GM21825 (cell line): ENCODE measurements at regions not wholly inside any gene's neighbourhood (a gene's known extent, or its start where the extent isn't known, plus 50 kb on each side); places are given as distances from the start of the nearest gene placed in this dataset.
"Not testable (repeated sequence)": the region's sequence is repeated elsewhere in the genome, so short reads cannot be mapped to it uniquely, and the experiment has no call there.

Experiments
- ATAC-seq: cut with Tn5 transposase; IDR thresholded peaks from one replicate; pipeline ENCODE4 v1.9.1; 2021; ENCODE audit warnings: mild to moderate bottlenecking, moderate library complexity; ENCODE audit not compliant: unreplicated experiment

- ATAC-seq: not testable (repeated sequence)
Observed at GRCh38 chr5:58308384-58308783, 151.5 kb downstream of the PLK2 start.

- ATAC-seq: no peak
Observed at GRCh38 chr5:58300346-58300895, 159.5 kb downstream of the PLK2 start.

GRCh38 chr5:58299256-58299655, 160.6 kb downstream of the PLK2 start:
- no peak for ATAC-seq

- no peak for ATAC-seq
Observed at GRCh38 chr5:58294598-58295305, 165.1 kb downstream of the PLK2 start.

GRCh38 chr5:58288275-58288674, 171.6 kb downstream of the PLK2 start:
- not testable (repeated sequence) for ATAC-seq

GRCh38 chr5:58286741-58287140, 173.1 kb downstream of the PLK2 start:
- ATAC-seq: no peak

- ATAC-seq: no peak
Observed at GRCh38 chr5:58285900-58286299, 174.0 kb downstream of the PLK2 start.

GRCh38 chr5:58284886-58285285, 175.0 kb downstream of the PLK2 start:
- ATAC-seq: no peak

- ATAC-seq: no peak
Observed at GRCh38 chr5:58281189-58281588, 178.7 kb downstream of the PLK2 start.

GRCh38 chr5:58279259-58279658, 180.6 kb downstream of the PLK2 start:
- ATAC-seq: no peak

GRCh38 chr5:58276431-58276830, 183.5 kb downstream of the PLK2 start:
- ATAC-seq: no peak

- ATAC-seq: no peak
Observed at GRCh38 chr5:58275516-58275915, 184.4 kb downstream of the PLK2 start.

GRCh38 chr5:58274191-58274590, 185.7 kb downstream of the PLK2 start:
- no peak for ATAC-seq

GRCh38 chr5:58273711-58274110, 186.2 kb downstream of the PLK2 start:
- ATAC-seq: no peak

- ATAC-seq: no peak
Observed at GRCh38 chr5:58268268-58268667, 191.6 kb downstream of the PLK2 start.

- no peak for ATAC-seq
Observed at GRCh38 chr5:58266402-58266801, 193.5 kb downstream of the PLK2 start.

- no peak for ATAC-seq
Observed at GRCh38 chr5:58265246-58265930, 194.5 kb downstream of the PLK2 start.

GRCh38 chr5:58264276-58264675, 195.6 kb downstream of the PLK2 start:
- no peak for ATAC-seq

- ATAC-seq: no peak
Observed at GRCh38 chr5:58263296-58263695, 196.6 kb downstream of the PLK2 start.

- no peak for ATAC-seq
Observed at GRCh38 chr5:58262226-58262625, 197.7 kb downstream of the PLK2 start.

- ATAC-seq: no peak
Observed at GRCh38 chr5:58261605-58262004, 198.3 kb downstream of the PLK2 start.

- ATAC-seq: no peak
Observed at GRCh38 chr5:58260243-58260642, 199.6 kb downstream of the PLK2 start.
